Glomerular visceral epithelial cell (primary cell): ENCODE measurements at regions not wholly inside any gene's neighbourhood (a gene's known extent, or its start where the extent isn't known, plus 50 kb on each side); places are given as distances from the start of the nearest gene placed in this dataset.
A peak's percentile ranks its signal among the peaks of the same experiment; 100 is the strongest.

Experiments
- DNase-seq: peaks from one replicate; pipeline ENCODE4 v3.0.0-alpha.2; 2016; ENCODE audit errors: extremely low spot score

DNA sequence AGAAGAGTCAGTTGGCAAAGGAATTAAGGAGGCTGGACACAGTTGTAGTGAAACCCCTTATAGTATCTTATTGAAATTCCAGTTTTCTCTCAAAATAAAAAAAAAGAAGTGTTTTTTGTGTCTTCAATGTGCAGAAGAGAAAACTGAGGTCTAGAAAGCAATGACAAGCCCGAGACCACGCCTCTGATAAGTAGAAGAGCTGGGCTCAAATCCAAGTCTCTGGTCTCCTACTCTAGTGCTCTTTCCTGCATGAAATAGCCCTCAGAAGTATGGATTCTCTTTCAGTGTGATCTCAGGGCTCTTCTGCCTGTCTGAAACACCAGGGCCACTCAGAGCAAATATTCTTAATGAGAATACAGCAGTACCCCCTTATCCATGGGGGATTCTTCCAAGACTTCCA, 200.9 kb downstream of the KIF18A start:
- DNase-seq, result no peak

DNA sequence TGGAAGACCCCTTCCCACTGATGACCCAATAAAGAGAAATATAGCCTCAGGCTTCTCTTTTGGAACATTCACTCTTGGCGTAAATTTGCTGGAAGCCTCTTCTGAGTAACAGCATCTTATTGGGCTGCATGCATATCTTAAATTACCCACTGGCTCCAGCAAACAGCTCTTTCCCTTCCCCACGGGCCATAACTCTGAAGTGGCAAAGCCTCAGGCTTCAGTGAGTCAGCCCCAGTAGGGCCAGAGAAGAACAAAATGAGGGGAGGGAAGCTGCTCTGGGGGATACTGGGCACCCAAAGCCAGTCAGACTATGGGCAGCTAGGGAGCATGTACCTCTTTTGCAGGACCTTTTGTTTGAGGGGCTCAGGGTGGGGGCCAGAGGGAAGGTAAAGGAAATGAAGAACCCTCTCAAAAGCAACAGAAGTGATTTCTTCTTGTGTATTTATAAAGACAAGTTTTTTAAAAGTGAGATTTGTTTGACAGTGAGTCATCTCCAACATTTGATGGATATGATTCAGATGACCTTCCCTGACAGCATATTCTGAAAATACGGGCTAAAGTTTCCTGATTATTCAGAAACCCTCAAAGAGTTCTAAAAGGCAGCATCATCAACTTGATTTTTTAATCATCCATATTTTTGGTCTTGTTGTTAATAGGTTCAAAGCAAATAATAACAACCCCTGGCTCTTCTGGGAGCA, 203.4 kb downstream of the KIF18A start:
- peak; percentile 56 for DNase-seq

DNA sequence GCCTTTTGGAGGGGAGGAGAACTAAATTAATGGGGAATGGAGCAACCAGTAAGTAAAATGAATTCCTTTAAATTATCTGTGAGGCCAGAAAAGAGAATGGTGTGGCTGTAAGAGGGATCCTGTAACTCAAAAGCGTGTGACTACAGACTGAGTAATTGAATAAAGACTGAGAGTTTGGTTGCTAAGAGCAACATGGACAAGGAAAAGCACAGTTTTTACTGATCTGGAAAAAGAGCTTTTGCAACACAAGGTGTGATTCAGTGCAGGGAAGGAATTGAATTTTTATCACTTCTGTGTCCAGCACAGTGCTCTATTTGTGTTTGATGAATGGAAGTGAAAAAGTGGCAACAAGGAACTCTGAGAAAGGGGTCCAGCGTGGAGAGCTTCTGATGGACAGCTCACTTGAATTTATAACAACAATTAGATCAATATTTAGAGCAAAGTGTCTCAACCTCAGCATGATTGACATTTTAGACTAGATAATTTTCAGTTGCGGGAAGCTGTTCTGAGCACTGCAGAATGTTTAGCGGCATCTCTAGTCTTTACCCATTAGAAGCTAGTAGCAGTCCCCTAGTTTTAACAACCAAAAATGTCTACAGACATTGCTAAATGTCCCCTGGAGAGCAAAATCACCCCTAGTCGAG, 202.8 kb upstream of the BDNF start:
- peak; percentile 50 for DNase-seq

- no peak for DNase-seq
These were observed 197.9 kb upstream of the BDNF start for GRCh38 chr11:27898166-27898565.

GRCh38 chr11:27896096-27896495, 195.8 kb upstream of the BDNF start:
- no peak for DNase-seq

DNA sequence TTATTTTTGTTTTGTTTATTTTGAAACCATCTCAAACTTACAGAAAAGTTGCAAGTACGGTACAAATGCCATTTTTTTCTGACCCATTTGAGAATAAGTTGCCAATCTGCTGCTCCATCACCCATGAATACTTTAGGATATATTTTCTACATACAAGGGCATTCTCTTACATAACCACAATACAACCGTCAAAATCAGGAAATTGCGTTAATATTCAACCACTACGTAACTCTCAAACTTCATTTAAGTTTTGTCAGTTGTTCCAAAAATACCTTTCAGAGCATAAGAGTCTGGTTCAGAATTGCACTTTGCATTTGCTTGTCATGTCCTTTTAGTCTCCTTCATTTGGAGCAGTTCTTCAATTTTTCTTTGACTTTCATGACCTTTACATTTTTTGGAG, 194.3 kb upstream of the BDNF start:
- no peak for DNase-seq

DNA sequence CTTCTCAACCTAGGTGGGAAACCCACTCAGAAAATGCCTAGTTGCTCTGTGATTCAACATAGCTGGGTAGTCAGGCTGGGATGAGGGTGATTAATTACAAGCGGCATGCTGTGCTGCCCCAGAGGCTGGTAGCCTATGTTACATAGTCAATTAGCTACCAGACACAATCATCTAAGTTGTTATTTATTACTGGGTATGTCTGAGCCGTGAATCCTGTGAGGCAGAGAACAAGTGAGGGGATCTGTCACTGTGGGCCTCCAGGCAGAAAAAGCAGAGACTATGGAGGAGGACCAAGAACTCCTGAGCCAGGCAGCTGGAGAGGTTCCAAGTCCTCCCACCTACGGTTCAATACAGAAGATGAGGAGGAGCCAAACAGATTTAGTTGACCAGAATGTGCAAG, 186.6 kb upstream of the BDNF start:
- DNase-seq, result no peak

GRCh38 chr11:27882066-27882697, 181.9 kb upstream of the BDNF start:
- DNase-seq, result no peak

DNA sequence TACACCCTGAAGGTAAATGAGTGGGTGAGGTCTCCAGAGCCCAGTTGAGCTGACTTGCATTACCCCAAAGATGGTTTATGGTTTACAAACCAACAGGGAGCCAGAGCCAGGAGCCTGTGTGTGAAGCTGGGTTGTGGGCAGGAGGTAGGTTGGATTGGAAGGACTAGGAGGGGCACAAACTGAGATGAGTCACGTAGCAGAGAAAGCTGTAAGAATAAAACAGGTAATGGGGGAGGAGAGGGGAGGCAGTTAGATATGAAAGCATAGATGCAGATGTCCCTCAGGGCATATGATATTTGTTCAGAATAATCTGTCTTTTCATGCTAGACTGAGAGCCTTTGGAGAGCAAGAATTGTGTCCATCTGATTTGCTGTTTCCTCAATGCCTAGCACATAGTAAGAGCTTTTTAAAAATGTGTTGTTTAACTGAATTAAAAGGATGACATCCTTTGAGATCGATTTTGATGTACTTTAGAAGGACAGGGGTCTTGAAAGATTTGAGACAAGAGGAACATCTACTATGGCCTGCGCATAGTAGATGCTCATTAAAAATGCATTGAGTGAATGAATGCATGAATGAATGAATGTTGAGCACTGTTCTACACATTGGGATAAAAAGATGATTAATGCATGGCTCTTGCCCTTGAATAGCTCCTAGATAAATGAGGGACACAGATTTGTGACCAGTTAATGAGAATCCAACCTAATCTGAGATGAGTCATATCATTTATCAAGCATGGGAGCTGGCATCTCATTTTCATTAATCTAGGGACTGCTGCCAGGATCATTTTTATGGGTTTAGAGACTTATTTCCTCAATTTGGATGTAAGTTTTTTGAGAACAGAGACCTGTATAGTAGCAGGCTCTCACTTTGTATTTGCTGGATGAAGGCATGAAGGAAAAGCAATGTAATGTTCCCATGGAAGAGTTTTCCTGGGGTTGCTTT, 175.8 kb upstream of the BDNF start:
- no peak for DNase-seq

GRCh38 chr11:27874998-27875830, 175.0 kb upstream of the BDNF start:
- DNase-seq, result no peak

DNA sequence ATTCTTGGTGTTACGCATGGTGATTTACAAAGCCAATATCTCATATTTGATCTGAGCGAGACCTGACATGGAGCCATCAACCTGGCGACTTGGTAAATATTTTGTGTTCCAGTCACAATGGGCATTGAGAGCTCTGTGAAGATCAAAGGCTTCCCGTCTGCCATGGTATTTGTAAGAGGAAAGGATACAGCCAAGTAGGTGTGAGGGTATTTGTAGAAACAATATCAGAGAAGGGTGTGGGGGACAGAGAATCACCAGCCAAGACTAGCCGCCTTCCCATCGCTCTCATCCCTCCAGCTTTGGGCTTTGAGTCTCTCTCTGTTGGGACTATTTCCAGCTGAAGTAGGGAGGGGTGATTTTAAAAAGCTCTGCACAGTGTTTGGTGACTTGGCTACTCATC, 173.4 kb upstream of the BDNF start:
- DNase-seq, result no peak

- DNase-seq, result no peak
These were observed 170.8 kb upstream of the BDNF start for GRCh38 chr11:27871056-27871455.

DNA sequence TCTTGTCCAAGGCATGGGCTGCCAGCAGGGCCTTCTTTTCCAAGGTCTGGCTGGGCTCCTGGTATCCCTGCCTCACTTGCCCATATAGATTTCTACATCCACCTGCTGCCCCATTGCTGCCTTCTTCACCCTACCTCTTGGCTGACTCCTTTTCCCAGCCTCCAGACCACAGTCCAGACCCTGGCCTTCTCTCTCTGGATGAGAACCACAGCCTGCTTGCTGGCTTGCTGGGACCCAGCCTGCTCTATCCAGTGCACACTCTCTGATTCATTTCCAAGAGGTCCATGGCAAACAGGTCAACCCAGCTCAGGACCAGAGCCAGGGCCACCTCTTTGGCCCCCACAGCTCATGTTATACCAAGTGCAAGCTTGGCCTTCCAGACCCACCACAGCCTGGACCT, 169.4 kb upstream of the BDNF start:
- no peak for DNase-seq

DNA sequence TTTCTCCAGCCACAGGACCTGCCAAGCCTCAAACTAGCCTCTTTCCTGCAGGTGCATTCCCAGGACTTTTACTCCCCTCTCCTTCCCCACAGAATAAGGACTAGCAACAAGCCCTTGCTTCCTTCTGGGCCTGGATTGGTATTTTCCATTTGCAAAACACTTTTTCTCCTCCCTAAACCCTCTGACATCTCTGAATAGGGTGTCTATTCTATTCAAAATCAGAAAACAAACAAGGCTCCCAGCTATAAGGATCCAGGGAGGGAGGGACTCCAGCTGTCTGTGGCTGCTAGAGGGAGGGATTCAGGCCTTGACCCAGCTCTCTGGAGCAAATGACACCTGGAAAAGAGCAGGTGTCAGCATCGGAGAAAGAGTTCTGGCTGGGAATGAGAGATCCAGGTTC, 168.5 kb upstream of the BDNF start:
- DNase-seq, result no peak

GRCh38 chr11:27868226-27868625, 168.0 kb upstream of the BDNF start:
- DNase-seq, result no peak

GRCh38 chr11:27865105-27865504, 164.8 kb upstream of the BDNF start:
- DNase-seq, result no peak

DNA sequence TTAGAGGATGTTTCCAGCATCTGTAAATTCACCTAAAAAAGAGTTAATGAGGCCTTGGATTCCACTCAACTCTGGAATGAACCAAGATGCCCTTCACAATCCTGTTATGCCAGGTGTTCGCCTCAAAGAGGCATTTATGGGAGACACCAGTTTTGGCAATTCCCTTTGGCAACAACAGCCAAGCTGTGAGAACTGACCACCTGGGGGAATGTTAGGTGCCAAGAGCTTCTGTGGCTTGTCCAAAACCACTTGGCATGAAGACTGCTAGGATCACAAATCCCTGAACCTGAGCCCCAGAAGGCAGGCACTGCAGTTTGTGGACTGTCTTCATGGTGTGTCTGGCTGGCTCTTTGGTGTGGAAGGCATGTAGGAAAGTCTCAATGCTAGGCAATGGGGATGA, 164.4 kb upstream of the BDNF start:
- DNase-seq, result peak; percentile 41

DNA sequence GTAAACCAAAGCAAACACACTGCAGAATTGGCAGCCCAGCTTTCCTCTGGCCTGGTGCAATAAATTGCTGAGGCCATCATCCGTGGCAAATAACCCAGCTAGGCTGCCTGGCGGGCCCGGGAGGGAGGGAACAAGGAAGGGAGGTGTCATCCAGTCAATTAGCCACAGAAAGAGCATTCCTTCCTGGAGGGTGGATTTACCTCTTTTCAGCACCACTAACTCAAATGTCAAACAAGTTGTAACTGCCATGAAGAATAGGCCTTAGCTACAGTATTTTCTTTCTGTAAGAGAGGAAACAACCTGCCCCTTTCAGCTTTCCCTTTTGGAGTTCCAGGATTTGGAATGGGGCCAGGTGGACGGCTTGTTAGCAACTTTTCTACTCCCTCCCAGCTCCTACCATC, 163.8 kb upstream of the BDNF start:
- peak; percentile 91 for DNase-seq

DNA sequence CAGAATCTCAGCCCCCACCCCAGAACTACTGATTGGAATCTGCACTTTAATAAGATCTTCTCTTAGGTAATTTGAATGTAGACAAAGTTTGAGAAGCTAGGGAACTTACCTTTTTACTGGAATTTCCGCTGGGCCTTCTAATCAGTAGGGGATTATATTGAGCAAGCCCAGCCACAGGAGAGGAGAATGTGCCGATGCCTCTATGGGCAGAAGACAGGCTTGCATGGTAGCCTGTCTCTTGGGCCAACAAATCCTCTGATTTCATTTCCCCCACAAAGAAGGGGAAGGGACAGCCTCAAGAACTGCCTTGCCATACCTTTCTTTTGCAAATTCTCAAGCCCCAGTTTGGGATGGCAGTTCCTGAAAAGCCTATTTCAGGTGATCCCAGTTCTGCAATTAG, 163.4 kb upstream of the BDNF start:
- no peak for DNase-seq

DNA sequence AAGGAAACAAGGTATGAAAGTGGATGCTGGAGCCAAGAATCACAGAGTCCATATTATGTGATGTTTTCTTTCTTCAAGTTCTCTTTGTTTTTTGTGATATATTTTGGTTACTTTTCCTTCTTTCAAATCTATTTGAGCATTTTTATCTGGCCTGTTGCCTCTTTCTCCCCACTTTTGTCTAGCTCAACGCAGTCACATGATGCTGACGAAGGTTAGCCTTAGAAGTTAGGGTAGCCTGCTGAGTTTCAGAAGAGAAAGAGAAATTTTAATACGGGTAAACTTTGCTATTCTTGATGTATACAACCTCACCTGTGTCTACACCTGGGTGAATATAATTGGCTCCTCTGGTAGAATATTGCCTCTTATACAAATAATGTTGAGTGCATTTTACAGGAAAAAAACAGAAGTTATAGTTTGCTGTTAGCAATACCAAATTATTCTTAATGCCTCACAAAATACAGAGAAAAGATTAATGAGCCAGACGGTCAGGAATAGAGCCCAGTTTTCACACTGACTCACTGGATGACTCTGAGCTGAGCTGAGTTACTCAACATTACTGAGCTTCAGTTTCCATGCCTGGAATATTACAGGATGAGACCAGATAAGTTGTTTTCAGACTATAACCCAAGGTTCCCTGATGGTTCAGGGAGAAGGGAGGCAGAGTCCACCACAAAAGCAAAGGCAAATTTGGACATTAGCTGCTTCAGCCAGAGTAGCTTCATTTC, 161.6 kb upstream of the BDNF start:
- peak; percentile 71 for DNase-seq

- DNase-seq, result no peak
These were observed 160.6 kb upstream of the BDNF start for GRCh38 chr11:27860811-27861210.
